ENCODE measurements at regions not wholly inside any gene's neighbourhood (a gene's known extent, or its start where the extent isn't known, plus 50 kb on each side); places are given as distances from the start of the nearest gene placed in this dataset.

DNA sequence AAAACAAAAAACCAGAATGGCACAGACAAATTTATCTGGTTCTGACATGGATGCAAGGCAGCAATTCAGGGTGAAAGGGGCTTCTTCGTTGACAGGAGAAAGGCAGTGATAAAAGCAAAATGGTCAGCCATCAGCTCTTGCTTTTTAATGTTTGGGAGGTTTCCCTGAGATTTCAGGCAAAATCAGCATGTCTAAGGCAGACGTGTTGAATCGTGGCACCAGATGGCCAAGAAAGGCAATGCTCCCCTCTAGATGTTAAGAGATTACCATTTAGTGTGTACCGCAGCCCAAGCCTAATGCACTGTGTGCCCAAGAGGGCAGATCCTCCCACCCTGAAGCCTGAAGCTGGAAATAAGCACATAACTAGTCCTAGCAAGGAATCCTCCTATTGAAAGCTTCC lies 88.8 kb upstream of the GALNT18 start:
- no peak for DNase-seq

DNA sequence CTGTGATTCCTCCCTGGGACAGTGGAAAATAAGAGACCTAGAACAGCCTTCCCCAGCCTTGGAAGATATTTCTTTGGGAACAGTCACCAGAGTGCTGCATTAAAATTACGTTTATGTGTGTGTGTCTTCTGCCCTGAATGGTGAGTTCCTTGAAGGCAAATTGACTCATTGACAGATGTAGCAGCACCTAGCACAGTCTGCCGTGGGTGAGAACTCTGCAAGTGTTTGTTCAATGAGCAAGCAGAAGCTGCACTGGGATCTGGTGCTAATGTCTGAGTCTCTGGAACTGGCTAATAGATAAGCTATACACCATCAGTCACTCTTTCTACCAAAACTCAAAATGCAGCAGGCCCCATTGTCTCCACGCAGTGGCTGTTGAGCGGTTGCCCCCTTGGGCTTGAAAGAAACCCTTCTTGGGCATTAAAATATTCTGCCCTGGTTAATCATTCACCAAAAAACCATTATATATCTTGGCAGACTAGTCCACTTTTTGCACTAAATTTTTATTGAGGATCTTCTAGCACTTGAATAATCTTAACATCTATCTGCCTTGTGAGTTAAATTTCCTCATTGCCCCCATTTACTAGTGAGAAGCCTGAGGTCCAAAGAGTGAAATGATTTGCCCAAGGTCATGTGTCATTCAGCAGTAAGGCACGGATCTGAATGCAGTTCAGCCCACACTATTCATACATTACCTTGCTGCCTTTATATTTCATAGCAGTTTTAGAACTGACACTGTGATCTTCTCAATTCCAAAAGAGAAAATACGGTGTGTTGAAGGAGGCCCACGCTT lies 87.8 kb upstream of the GALNT18 start:
- no peak for DNase-seq

GRCh38 chr11:11708256-11708655 lies 86.5 kb upstream of the GALNT18 start:
- no peak for DNase-seq

DNA sequence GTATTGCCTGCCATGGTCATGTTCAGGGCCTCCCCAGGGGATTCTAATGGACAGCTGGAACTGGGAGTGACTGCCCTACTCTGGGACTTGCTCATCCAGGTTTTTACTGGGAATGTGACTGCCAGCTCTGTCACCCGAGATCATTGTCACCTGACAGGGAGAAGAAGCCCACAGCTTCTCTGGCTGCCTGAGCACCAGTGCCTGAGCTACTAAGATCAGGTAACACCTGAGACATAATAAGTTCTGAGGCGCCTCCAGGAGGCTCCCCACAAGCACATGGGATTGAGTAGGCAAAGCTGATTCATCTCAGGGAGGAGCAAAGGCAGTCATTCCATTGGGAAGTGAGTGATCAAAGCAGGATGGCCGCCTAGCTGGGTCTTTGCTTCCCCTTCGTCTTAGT lies 84.2 kb upstream of the GALNT18 start:
- no peak for DNase-seq

- no peak for DNase-seq
Observed at GRCh38 chr11:11703885-11704284, 82.1 kb upstream of the GALNT18 start.

DNA sequence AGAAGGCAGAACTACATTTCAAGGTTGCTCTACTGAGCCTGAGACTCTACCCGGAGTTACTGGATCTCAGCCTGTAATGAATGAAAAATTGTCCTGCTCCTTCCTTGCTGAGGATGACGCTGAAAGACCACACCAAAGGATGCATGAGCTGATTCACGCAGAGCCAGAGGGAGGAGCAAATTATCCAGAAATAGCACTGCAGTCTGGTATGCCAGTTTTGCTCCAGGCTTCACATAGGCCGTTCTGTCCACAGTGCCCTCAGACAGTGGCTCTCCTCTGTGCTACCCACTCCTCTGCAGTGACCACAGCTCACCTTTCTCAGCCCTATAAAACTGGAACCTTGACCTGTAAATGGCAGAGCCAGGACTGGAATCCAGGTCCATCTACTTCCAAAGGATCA lies 79.3 kb upstream of the GALNT18 start:
- no peak for DNase-seq

DNA sequence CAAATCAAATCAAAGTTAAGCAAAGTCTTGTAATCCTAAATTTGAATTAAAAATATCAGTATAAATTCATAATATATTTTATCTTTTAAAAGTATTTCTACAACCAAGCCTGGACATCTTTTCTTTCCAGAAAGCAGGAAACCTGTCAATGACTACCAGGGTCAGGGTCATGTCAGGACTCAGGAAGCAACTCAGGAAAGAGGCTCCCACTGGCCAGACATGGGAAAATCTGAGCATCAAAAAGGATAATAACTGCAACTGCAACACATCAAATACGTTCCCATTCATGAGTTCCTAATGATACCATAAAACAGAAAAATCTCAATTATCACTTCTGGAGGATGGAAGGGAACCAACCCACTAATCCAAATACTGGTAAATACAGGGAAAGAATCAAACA lies 76.0 kb upstream of the GALNT18 start:
- no peak for DNase-seq

DNA sequence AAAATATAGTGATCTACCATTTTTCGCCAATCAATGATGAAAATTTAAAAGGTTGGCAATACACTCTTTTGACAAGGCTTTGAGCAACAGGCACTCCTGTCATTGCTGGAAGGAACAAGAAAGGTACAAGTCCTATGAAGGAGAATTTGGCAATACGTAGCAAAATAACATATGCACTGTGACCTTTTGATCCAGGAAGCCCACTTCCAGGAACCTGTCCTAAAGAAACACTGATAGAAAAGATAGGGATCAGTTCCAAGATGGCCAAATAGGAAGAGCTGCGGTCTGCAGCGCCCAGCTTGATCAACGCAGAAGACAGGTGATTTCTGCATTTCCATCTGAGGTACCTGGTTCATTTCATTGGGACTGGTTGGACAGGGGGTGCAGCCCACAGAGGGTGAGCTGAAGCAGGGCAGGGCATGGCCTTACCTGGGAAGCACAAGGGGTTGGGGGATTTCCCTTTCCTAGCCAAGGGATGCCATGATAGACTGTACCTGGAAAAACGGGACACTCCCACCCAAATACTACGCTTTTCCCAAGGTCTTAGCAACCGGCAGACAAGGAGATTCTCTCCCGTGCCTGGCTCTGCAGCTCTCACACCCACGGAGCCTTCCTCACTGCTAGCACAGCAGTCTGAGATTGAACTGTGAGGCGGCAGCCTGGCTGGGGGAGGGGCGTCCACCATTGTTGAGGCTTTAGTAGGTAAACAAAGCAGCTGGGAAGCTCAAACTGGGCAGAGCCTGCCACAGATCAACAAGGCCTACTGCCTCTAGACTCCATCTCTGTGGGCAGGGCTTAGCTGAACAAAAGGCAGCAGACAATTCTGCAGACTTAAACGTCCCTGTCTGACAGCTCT lies 69.7 kb upstream of the GALNT18 start:
- no peak for DNase-seq

DNA sequence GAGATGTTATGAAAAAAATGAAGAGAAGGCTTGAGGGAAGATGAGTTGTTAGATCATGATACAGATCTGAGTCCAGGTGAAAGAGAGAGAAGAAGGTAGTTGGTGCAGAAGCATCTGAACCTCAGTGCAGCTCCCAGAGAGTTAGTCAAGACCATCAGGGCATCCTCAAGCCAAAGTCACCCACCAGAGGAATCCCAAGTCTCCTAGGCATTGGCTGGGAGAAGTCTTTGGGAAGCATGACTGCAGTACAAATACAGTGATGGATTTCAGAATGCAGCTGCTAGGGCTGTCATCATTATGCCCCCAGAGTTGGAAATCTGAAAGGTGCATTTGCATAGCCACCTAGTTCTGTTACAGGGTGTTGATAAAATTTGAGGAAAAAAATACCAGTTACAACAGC lies 59.7 kb upstream of the GALNT18 start:
- no peak for DNase-seq

DNA sequence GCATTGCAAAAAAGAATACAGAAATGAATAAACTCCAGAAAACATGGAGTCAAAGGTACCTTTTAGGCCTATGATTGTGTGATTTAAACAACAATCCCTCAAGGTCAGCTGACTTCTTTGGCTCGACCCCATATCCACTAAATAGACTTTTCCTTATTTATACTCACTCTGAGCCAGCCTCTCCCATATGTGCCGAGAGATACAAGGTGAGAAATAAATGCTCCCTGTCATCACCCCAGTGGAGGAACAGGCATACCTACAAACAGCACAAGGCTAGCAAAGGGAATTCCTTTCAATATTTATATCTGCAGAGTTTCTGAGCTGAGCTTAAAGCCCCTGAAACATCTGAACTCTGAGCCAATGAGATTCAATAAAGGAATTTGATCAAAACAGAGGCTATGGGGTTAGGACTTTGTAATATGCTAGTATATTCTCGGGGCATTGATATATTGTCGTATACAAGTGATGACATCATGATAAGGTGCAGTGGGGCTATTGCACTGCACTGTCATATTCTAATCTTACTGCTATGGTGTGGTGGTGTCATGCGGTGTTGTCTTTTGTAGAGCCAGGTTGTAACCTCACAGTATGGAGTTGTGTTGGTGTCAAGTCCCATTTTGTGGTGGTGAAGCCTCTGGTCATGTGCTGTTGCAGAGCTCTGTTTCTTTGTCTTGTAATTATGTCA lies 56.0 kb upstream of the GALNT18 start:
- DNase-seq = no peak

- no peak for DNase-seq
Observed at GRCh38 chr11:11675671-11676181, 53.9 kb upstream of the GALNT18 start.

DNA sequence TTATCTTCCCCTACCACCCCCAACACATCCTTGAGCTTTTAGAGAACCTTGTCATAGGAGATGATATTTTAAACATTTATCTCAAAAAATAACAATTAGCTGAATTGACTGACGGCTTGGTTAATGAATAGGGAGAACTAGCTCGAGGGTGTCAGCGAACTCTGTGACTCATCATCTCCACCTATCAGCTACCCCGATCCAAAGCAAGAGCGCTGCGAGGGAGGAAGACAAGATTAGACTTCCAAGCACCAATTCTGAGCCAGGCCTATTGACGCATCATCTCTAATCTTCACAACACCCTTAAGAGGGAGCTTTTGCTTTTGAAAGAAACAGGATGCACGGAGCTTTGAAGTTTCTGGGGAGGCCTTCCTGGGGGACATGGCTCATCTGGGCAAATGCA lies 51.0 kb upstream of the GALNT18 start:
- no peak for DNase-seq

DNA sequence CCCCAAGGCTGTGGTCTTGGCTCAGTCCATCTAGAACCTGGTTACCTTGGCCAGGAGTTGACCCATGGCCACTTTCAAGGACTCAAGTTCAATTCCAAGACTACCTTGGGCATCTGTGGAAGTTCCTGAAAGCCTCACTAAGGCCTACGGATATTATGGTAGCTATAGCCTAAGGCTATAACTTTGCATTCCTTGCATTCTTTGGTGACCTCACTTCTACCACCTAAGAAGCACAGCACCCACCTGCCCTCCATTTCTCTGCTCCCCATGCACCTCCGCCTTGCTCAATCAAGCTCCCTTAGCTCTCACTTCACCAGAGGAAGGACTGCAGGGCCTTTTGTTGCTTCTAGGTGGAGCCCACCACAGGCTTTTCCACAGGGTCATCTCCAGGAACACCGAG lies 50.3 kb upstream of the GALNT18 start:
- no peak for DNase-seq
